Inferior parietal cortex (tissue), 1 donor: ENCODE measurements at regions not wholly inside any gene's neighbourhood (a gene's known extent, or its start where the extent isn't known, plus 50 kb on each side); places are given as distances from the start of the nearest gene placed in this dataset.
"Not testable (repeated sequence)": the region's sequence is repeated elsewhere in the genome, so short reads cannot be mapped to it uniquely, and the experiment has no call there.

Experiments
- DNase-seq: peaks from one replicate; pipeline ENCODE4 v3.0.0-alpha.2; 2016; ENCODE audit errors: extremely low spot score

DNA sequence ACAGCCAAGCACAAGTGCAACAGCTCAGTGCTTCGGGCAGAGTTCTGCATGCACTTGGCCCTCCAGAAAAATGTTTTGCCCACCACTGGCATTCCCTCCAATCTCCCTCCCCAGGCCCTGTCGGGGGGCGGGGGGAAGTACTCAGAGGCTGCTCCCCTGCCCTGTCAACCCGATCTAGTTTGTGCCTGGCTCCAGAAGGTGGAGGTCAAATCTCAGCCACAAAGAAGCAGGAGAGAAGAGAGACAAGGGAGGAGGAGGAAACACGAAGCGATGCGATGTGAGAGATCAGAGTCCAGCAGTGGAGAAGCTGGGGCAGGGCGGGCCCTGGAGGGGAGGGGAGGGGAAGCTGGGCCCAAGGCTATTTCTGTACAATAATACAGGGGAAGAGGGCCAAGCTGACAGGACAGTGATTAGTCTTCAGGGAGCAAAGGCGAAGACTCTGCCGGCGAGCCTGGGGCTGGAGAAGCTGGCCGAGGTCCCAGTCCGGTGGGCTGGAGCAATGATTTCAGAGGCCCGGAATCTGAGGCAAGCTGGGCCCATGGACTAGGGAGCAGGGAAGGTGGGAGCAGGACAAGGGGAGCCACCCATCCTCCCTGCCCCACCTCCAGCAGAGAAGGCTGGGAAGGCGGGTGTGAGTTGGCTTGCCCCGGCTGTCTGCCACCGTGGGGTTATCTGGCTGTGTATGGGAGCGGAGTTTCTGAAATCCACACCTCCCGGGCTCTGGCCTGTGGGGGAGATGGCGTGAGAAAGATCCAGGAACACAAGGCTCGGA is 167.1 kb downstream of the EFNB1 start:
- no peak for DNase-seq

DNA sequence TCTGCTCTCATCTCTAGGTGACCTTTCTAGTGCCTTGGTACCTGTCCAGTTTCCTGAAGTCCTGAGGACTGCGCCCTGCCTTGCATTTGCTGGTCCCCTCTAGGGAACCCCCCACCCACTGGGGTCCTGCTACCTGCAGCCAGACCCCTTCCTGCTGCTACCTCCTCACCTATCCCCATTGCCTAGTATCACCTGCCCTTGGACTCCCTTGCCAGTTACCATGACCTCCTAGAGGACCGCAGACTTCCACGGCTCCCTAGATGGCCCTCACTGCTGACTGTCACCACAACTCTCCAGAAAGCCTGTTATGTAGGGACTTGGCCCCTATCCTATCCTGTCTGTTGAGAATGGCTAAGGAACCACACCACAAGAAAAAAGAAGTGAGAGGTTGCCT is 166.6 kb downstream of the EFNB1 start:
- DNase-seq, result no peak

DNA sequence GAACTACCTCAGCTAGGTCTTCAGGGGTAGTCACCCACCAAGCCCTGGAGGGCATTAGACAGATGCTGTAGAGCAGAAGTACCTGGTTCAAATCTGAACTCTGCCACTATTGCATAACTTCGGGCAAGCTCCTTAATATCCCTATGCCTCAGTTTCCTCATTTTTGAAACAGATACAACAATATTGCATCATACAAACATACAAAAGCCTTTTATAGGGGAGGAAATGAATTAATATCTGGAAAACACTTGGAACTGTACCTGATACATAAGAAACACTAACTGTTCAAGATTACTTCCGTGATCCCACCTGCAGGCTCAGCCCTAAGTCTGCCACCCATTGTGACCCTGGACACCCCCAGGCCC is 166.1 kb downstream of the EFNB1 start:
- no peak for DNase-seq

DNA sequence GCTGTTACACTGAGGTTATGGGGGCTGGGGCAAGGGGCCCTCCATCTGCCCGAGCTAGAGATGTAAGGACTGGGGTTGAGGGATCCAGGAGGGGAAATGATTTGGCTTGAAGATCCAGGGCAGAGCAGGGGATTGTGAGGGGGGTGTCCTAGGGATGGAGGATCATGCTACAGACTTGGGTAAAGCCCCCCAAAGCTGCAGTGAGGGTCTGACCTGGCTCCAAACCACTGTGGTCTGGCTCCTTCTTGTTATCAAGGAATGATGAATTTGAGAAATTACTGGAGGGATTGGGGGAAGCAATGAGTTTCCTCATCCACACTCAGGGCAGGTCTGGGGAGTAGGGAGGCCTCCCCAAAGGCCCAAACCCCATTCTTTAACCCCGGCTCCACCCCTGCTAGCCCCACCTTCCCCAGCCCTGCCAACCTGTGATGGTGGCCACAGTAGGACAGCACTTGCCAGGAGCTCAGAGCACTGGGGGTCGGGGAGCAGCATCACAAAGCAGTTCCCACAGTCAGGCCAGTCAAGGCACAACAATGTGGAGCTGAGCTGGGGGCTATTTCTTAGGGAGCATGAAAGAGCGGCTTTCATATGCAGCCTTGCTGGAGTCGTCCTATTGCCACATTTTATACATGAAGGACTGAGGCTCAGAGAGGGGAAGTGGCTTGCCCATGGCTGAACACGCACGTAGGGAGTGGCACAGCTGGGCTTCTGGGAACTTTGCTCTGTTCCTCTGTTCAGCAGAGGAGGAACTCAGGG is 165.5 kb downstream of the EFNB1 start:
- no peak for DNase-seq

DNA sequence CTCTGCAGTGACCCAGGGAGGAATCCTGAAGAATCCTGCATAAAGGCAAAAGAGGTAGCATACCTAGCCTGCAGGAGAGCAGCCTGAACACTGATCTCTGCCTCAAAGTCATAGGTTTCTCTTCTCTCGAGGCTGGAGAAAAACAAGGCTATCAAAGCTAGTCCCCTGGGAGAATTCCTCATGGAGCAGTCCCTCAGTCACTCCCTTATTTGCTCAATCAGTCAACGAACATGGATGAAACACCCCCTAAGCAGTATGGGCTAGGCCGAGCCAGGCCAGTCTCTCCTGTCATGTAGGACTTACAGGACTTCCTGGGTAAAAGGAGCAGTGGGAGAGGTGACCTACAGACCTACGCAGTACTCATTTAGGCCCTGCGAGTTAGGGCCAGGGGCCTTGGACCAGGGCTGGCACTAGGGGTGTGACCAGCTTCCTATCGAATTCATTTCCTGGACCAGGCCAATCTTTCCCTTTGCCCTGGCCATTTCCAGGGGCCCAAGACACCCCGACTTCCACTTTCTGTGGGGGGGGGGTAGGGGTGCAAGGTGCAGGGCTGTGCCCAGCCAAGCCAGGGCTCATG is 164.1 kb downstream of the EFNB1 start:
- DNase-seq, result no peak

DNA sequence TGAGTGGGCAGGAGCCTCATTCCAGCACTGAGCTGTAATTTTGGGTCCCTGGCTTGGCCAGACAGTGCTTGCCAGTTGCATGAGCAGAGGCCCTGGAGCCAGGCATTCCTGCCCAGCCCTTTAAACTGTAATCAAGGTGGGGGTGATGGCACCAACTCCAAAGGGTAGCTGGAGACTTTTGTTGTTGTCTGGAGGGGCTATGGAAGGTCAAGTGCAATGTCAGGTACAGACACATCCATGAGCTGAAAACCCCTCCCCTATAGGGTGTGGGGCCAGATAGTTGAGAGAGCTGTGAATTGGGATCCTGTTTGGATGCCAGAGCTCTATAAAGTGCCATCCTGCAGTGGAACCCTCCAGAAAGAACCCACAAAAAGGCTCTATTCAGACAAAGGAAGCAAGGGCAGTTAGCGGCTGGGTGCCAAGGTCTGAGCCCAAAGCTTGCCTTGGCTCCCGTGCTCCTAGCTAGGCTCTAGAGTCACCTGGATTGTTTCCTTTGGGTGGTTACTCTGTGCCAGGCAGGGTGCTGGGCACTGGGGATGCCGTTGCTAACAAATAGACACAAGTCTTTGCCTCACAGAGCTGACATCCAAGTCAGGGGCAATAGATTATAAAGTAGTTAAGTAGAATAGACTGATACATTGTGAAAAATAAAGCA is 163.0 kb downstream of the EFNB1 start:
- no peak for DNase-seq

DNA sequence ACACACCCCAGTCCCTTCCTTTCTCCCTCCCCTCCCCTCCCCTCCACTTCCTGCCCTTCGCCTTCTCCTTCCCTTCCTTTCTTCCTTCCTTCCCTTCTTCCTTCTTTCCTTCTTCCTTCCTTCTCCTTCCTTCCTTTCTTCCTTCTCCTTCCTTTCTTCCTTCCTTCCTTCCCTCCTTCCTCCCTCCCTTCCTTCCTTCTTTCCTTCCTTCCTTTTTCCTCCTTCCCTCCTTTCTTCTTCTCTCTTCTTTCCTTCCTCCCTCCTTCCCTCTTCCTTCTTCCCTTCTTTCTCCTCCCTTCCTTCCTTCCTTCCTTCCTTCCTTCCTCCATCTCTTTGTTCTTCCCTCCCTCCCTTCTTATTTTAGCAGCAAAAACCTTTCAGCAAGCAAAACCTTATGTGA is 162.1 kb downstream of the EFNB1 start:
- no peak for DNase-seq

DNA sequence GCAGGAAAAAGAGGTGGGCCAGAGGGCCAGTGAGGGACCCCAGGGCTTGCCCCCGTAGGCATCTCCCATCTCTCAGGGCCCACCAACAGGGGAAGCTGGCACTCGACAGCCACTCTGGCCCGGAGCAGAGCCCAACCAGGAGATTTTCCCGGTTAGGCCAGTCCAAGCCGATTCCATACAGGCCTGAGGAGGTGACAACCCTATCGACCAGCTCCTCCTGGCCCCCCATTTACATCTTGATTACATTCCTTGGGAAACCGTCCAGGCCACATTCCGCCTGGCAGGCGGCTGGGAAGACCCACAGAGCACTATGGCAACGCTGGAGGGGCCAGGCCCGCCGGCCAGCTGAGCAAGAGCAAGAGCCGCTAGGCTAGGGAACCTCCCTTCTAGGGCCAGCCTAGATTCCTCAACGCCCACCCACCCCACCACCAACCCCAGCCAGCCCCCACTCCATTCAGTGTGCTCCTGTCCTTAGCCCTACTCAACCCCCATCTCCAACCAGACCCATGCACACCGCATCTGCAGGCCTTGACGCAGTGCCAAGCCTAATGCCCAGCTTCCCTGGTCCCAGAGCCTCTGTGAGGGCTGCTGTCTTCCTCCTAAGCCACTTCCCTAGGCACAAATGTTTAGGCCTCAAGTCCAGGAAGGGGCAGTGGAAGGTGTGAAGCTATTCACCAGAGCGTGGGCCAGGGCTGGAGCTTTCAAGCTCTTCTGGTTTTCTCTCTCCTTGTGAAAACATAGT is 161.2 kb downstream of the EFNB1 start:
- DNase-seq, result no peak

DNA sequence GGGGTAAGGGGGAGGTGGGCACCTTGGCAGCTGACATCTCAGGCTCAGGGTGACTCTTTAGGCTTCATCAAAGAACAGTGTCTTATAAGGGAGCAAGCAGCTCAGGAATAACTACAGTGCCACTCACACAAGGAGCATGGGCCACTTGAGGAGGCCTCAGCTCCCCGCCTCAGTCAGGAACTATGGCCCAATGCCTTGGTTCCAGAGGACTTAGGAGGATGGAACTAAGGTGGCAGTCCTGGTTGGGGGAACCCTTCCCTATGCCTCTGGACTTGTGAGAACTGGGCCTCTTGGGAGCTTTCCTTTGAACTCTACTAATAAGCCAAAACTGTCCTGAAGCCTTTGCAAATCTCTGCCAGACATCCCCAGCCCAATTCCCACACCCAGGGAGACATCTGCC is 160.6 kb downstream of the EFNB1 start:
- no peak for DNase-seq

DNA sequence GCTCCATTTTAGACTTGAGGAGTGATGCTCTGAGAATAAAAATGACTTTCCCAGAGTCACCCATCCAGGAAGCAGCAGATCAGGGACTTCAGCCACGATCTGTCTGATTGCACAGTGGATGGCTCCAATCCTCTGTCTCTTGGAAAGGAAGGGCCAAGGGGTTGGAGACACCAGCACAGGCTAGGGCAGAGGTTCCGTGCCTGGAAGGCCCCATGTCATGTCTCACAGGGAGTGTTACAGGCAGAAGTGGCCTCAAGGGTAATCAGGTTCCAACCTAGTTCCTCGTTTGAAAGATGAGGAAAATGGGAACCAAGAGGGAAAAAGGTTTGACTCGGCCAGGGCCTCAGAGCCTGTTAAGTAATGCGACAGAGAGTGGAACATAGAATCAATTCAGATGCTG is 160.0 kb downstream of the EFNB1 start:
- DNase-seq, result no peak

DNA sequence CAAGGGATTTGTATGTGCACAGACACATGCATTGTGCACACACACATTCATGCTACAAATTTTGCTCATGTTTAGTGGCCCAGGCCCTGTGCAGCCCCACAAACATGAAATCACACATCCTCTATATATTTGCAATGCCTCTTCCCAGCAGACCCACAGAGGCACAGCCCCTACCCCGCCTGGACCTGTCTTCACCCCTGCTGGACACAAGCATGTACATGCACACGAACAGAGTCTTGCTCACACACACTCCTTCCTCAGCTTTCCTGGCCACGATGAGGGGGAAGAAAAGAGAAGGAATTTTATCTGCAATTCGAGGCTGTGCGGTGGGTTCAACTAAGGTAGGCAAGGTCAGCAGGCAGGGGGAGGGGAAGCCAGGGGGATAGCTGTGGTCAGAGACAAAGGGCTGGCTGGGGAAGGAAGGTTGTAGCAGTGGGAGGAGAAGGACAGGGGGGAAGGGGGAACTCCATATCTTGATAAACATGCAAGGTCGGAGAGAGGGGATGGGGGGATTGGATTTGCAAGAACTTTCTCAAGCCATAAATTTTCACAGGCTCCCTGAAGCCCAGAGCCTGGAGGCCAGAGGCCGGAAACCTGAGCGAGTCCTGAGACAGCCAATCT is 156.4 kb downstream of the EFNB1 start:
- no peak for DNase-seq

DNA sequence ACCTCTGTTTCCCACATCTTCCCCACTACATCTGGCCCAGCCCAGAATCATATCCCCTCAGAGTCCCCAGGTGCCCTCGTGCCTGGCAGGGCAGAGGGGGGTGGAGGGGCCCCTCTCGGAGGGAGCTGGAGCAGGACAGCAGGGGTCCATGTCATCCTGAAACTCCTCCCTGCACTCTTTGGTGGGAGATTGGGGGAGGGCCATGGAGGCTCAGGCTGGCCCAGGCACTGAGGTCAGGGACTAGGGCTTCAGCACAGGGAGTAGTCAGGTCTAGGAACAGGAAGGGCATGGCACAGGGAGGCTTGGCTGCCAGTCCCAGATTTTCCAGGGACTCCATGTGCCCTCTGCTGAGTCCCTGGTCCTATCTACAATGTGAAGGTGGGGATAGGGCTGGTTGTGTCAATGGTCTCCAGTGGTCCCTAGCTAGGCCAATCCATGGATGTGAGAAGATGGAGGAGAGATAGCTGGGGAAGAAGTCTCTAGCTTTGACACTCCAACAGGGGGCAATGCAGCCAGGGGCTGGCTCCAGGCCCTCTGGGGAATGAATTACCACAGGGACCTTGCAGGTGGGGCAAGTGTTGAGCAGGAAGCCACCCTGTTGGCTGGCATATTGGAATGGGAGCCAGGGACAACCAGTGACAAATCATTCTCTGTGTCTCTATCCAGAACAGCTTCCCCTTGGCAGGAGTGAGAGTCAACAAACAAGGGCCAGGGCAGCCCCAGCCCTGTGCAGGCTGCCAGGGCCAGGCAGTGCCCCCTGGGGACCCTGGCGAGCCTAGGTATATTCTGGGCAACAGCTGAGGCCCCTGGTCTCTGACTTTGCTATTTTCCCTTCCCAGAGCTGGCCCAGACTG is 154.4 kb downstream of the EFNB1 start:
- DNase-seq, result no peak

DNA sequence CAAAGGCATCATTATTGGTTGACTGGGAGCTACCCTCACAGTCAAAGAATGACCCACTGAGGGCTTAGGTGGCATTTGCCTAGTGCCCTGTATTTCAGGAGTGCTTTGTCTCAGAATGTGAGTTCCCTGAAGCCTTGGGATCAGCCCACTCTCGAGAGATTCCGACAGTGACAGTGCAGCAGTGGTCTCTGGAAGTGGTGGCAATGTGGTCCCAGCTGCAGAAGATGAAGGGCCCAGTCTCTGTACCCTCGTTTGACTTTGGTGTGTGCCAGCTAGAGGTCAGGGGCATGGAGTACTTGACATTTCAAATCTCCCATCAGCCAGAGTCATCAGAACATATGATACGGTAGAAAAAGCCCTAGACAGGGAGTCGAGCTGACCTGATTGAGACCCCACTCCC is 153.7 kb downstream of the EFNB1 start:
- DNase-seq, result no peak

DNA sequence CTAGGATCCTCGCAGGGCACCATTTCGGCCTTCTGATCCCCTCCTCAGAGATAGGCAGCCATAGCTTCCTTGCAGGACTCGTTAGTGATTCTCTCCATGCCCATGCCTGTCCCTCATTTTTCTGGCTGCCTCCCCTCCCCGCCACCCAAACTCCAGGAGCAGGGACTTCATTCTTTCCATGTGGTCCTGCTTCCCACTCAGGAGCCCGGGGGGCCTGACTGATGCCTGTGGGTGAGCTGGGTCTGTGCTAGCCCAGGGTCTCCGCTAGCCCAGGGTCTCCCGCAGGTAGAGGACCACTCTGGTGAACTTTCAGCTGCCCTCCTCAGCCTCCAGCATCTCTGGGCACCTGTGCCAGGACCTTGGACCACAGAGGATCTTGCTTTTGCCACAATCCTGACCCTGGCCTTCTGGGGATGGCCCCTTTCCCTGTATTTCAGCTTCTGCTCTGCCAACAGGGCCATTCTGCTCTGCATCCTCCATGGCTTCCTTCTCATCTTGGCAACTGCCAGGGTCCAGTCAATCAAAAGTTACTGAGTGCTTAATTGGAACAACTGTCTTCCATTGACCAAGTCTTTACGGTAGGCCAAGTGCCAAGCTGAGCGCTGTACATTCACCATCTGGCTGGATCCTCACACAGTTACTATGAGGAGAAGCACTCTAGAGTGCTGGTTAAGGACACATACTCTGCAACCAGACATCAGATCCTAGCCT is 152.2 kb downstream of the EFNB1 start:
- DNase-seq, result no peak

DNA sequence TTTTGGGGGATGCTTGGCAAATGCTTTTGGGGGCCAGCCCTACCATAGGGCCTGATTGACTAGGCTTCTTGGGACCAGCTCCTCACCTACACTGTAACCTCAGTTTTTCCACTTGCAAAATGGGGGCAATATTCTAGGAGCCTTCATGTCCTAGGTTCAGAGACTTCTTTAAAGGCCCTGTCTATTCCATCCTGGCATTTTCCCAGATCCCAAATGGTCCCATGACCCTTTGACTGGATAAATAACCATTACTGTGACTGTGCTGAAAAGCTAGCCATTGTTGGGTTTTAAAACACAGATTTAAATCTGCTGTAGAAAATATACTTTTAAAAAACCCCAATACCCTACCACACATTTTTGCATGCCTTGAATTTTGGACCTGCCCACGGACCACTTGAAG is 149.8 kb downstream of the EFNB1 start:
- DNase-seq, result no peak

DNA sequence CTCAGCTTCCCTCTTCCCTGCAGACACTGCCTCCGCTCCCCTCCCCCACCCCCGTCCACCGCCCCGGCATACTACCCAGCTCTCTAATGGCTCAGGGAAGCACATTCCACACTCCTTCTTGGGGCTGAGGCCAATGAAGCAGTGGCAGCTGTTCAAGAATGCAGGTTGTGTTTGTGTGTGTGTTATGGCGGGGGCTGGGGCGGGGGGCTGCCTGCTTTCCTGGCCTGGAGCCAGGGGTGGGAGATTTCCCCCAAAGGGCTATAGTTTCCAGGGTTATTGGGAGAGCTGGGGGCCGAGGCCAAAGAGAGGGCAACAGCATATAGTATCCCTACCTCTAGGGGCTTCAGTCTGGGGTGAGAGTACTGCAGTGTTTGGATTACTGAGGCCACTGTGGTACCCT is 149.4 kb downstream of the EFNB1 start:
- DNase-seq, result no peak

DNA sequence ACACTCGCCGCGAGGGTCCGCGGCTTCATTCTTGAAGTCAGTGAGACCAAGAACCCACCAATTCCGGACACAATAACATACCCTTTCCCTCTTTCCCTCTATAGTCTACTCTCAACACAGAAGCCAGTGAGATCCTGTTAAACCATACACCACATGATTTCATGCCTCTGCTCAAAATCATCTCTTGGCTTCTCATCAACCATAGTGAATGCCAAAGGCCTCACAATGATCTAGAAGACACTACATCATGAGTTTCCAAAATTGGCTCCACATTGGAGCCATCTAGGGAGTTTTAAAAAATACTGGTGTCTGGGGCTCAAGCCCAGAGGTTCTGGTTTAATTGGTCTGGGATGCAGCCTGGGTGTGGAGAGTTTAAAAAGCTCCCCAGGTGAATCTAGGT is 124.5 kb downstream of the EFNB1 start:
- DNase-seq, result no peak

DNA sequence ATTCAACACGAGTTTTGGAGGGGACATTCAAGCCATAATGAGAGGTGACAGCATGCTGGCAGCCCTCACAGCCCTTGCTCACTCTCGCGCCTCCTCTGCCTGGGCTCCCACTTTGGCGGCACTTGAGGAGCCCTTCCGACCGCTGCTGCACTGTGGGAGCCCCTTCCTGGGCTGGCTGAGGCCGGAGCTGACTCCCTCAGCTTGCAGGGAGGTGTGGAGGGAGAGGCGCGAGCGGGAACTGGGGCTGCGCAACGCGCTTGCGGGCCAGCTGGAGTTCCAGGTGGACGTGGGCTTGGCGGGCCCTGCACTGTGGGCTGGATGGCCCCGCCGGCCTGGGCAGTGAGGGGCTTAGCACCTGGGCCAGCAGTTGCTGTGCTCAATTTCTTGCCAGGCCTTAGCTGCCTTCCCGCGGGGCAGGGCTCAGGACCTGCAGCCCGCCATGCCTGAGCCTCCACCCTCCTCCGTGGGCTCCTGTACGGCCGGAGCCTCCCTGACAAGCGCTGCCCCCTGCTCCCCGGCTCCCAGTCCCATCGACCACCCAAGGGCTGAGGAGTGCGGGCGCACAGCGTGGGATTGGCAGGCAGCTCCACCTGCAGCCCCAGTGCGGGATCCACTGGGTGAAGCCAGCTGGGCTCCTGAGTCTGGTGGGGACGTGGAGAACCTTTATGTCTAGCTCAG is 123.3 kb downstream of the EFNB1 start:
- not testable (repeated sequence) for DNase-seq

DNA sequence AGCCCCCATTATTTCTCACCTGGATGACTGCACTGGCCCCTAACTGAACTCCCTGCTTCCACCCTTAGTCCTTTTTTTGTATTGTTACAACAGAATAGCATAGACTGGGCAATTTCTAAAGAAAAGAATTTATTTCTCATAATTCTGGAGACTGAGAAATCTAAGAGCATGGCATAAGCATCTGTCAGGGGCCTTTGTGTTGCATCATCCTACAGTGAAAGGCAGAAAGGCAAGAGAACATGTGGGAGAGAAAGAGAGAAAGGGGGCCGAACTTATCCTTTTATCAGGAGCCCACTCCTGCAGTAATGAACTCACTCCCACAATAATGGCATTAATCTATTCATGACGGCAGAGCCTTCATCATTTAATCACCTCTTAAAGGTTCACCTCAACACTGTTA is 122.1 kb downstream of the EFNB1 start:
- no peak for DNase-seq
